Spleen (tissue), 7 donors: ENCODE measurements at regions not wholly inside any gene's neighbourhood (a gene's known extent, or its start where the extent isn't known, plus 50 kb on each side); places are given as distances from the start of the nearest gene placed in this dataset.

Experiments
- POLR2AphosphoS5 ChIP-seq, 3 donors: sonication (generic); formaldehyde crosslinking; IDR thresholded peaks; one replicate each; pipeline ENCODE4 v1.5.1; 2017; ENCODE audit warnings: antibody characterized with exemption in 3 of 3
- TF ChIP-seq, protein P1 (sequence below), 11 experiments: fragments of 200-600 bp in 7 of 11; fragments of 450-650 bp in 4 of 11; sonication (generic) in 4 of 11; IDR thresholded peaks in 8 of 11; conservative IDR thresholded peaks in 3 of 11; 1 replicate in 7 of 11; 2 replicates in 4 of 11; pipeline versions ENCODE4 v1.4.0 to v1.8.0; 2016 to 2021; ENCODE audit warnings: antibody characterized with exemption in 11 of 11, inconsistent platforms in 4 of 11, mild to moderate bottlenecking in 1 of 11
- donor health status: DM: no; HTN: no; CAD: no; lungs with moderate emphysema.
- donor health status: DM: no; HTN: no; CAD: no.
- donor health status: DM: no; HTN: no; CAD: no.

DNA sequence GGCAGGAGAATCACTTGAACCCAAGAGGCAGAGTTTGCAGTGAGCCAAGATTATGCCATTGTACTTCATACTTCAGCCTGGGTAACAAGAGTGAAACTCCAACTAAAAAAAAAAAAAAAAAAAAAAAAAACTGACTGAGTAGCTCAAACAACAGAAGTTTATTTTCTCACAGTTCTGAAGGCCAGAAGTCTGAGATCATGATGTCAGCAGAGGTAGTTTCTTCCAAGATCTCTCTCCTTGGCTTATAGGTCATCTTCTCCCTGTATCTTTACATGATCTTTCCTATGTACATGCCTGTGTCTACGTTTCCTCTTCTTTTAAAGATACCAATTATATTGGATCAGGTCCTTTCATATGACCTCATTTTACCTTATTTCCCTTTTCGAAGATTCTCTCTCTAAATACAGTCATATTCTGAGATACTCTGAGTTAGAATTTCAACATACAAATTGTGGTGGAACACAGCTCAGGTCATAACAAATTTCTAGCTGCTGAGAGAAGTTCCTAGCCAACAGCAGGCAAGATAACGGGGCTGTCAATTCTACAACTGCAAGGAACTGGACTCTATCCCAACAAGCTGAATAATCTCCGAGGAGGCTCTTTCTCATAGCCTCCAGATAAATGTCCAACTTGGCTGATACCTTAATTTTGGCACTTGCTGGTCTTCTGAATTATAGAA lies 187.7 kb upstream of the ADAMTS5 start:
- TF ChIP-seq, protein P1, sequence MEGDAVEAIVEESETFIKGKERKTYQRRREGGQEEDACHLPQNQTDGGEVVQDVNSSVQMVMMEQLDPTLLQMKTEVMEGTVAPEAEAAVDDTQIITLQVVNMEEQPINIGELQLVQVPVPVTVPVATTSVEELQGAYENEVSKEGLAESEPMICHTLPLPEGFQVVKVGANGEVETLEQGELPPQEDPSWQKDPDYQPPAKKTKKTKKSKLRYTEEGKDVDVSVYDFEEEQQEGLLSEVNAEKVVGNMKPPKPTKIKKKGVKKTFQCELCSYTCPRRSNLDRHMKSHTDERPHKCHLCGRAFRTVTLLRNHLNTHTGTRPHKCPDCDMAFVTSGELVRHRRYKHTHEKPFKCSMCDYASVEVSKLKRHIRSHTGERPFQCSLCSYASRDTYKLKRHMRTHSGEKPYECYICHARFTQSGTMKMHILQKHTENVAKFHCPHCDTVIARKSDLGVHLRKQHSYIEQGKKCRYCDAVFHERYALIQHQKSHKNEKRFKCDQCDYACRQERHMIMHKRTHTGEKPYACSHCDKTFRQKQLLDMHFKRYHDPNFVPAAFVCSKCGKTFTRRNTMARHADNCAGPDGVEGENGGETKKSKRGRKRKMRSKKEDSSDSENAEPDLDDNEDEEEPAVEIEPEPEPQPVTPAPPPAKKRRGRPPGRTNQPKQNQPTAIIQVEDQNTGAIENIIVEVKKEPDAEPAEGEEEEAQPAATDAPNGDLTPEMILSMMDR (IDR thresholded peaks at IDR 0.05 in 8 of 11, conservative IDR thresholded peaks at IDR 0.05 in 3 of 11), result no peak
- no peak for TF ChIP-seq POLR2AphosphoS5 (IDR thresholded peaks at IDR 0.05)
